Activated T-cell treated with anti-CD3 and anti-CD28 coated beads, Interleukin-2, amount 50 U/mL, for 24 hours (primary cell): ENCODE measurements at regions not wholly inside any gene's neighbourhood (a gene's known extent, or its start where the extent isn't known, plus 50 kb on each side); places are given as distances from the start of the nearest gene placed in this dataset.
"Not testable (repeated sequence)": the region's sequence is repeated elsewhere in the genome, so short reads cannot be mapped to it uniquely, and the experiment has no call there.

Experiments
- DNase-seq: peaks from one replicate; pipeline ENCODE4 v3.0.0-alpha.2; 2020
- H3K27ac Mint-ChIP-seq: 2 replicates; pipeline ENCODE4 v1.8.0; 2020; ENCODE audit warnings: mild to moderate bottlenecking, mixed read lengths
- H3K27me3 Mint-ChIP-seq: 2 replicates; pipeline ENCODE4 v1.8.0; 2020; ENCODE audit warnings: mixed read lengths
- H3K36me3 Mint-ChIP-seq: 2 replicates; pipeline ENCODE4 v1.8.0; 2020; ENCODE audit warnings: low read depth, mixed read lengths
- H3K4me1 Mint-ChIP-seq: 2 replicates; pipeline ENCODE4 v1.8.0; 2020; ENCODE audit warnings: low read depth, mixed read lengths
- H3K4me3 Mint-ChIP-seq: 2 replicates; pipeline ENCODE4 v1.8.0; 2020; ENCODE audit warnings: mild to moderate bottlenecking, moderate library complexity, mixed read lengths
- H3K9me3 Mint-ChIP-seq: 2 replicates; pipeline ENCODE4 v1.8.0; 2020; ENCODE audit warnings: mixed read lengths

DNA sequence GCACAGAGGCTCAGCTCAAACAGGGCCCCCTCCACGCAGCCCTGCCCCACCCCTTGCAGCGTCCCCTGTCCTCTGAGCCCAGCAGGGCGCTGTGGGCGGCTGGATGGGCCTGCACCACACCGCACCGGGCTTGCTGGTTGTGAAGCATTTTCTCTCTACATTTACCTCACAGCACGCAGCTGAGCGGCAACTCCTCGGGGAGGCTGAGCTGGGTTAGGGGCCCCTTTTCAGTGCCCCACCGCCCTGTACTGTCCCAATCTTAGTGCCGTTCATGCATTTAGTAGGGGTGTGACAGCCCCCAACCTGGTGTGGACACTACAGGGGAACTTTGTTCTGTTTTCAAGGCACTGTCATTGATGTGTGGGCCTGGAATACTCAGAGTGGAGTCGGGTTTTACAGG lies 97.7 kb downstream of the TNFRSF13B start:
- not testable (repeated sequence) for H3K4me1 Mint-ChIP-seq, H3K27ac Mint-ChIP-seq, H3K4me3 Mint-ChIP-seq, H3K9me3 Mint-ChIP-seq, DNase-seq, H3K36me3 Mint-ChIP-seq, H3K27me3 Mint-ChIP-seq

DNA sequence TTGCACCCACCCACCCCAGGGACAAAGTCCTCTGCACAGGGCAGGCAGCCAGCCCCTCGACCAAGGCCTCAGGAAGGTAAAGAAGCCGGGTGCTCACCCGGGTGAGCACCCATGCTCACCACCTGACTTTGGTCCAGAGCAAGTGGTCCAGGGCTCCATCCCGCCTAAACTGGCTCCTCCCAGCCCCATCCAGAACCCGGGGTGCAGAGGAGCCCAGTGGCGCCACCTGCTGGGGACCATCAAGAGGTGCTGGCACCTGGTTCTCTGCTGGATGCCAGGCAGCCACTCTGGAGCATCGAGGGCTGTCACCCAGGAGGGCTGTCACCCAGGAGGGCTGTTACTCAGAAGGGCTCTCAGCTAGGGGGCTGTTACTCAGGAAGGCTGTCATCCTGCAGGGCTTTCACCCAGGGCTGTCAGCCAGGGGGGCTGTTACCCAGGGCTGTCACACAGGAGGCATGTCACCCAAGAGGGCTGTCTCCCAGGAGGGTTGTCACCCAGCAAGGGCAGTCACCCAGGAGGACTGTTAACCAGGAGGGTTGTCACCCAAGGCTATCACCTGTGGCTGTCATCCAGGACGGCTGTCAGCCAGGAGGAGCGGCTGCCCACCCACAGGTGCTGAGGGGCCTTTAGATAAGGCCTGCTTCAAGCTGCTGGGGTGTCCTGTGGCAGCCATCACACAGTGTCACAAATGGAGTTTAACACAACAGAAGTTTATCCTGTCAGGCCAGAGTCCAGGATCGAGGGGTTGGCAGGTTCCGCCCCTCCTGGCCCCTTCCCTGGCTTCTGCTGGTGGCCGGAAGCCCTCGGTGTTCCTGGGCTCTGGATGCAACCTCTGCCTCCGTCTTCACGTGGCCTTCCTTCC lies 98.5 kb downstream of the TNFRSF13B start:
- Mint-ChIP-seq H3K9me3 (no peaks in the 10 kb centered on the region), H3K4me1 (no peaks in the 10 kb centered on the region), H3K27me3 (no peaks in the 10 kb centered on the region), H3K27ac (no peak overlapping the region), H3K4me3 (no peak overlapping the region), H3K36me3 (no peaks in the 10 kb centered on the region)
- peak; percentile 58 for DNase-seq

DNA sequence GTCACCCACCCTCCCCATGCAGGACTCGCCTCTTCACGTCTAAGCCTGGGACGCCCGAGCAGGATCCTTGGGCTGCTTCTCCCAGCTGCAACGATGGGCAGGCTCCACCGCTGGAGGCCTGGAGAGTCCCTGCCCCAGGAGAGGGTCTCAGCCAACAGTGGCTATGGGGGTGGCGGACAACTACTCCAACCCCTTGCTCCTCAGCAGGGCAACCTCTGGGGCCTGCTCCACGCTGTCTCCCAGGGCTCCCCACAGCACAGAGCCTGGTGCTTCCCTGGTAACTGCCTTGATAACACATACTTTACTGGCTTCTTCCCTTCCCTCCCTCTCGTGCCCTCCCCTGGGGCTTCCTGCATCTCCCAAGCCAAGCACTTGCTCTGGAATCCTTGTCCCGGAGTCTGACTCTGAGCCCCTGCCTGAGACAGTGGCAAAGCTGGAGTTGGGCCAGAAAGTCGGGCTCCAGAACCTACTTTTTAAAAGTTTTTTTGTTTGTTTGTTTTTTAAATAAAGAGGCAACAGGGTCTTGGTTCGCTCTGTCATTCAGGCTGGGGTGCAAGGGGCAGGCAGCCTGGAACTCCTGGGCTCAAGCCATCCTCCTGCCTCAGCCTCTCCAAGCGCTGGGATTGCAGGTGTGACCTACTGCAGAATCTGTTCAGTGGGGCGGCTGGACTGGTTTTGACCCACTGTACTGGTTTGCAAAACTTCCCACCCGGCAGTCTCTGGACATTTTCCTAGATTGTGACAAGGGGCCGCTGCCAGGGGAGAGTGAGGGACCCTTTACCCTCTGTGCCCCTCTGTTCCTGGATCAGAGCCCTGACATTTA lies 99.4 kb downstream of the TNFRSF13B start:
- H3K36me3 Mint-ChIP-seq, result no peaks in the 10 kb centered on the region
- H3K4me1 Mint-ChIP-seq, result no peaks in the 10 kb centered on the region
- H3K27ac Mint-ChIP-seq, result no peak overlapping the region
- no peak for DNase-seq
- H3K27me3 Mint-ChIP-seq, result no peaks in the 10 kb centered on the region
- H3K9me3 Mint-ChIP-seq, result no peaks in the 10 kb centered on the region
- no peak overlapping the region for H3K4me3 Mint-ChIP-seq

DNA sequence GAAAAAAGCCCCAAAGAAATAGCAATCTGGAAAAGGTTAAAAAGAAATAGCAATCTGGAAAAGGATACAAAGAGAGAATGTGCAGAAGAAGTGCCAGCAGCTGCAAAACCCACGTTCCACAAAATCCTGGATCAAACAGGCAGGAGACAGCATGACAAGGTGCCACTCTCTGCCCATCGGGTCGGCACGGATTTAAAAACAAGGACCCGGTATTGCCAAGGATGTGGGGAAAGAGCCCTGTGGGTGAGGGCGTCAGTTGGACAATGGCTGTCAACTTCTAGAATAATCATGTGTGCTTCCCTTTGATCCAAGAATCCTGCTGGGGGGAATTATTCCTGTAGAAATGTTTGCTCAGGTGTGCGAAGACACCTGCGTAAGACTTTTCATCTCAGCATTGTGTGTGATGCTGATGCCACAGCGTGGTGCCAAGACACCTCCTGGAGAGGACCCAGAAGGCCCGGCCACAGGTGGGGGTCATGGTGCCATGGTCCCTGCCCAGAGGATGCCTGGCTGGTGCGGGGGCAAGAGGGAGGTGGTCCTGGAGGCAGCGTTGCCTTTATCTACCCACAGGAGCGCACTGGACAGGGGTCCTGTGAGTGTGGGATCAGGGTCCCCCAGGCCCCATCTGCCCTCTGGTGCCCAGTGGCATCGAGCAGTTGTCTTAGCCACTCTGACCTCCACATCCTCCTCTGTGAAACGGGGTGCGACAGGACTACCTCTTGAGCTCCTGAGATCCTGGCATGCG lies 100.3 kb downstream of the TNFRSF13B start:
- H3K36me3 Mint-ChIP-seq, DNase-seq: not testable (repeated sequence)

DNA sequence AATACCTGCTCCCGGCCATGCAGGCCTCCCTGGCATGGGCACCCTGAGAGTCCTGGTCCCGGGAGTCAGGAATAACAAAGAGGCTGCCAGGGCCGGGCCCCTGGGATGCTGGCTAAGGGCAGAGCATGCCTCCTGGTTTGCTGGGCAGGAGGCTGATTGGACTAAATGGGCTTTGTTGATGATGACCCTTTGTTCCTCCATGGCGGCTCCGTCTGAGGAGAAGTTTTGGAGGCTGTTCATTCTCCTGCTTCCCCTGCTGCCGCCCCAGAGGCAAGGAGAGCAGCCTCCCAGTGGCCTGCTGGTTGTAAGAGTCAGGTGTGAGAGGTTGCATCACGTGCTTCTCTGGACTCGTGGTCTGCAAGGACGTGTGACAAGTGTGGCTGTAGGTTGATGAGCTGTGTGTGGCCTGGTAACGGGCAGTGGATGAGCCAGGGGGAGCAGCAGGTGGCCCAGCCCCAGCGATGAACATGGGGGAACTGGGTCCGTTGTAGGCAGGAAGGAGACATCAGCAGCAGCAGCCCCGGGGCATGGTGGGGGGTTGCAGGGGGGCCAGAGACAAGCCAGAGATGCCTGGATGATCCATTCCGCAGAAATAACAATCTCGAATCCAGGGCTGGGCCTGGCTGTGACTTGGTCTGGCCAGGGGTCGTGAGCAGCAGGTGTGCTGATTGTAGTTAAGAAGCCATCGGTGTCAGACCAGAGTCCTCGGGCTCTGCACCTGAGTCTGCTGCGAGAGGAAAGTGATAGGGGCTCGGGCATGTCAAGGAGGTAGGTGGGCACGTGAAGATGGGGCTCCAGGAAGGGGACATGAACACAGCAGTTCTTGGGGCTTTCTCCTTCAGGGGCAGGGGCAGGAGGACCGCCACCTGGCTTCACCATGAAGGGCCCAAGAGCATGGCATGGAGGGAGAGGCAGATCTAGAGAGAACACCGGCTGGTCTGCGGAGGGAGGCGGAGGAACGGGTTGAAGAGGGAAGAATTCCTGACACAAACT lies 101.4 kb downstream of the TNFRSF13B start:
- Mint-ChIP-seq H3K4me3 (no peak overlapping the region), H3K27me3 (no peaks in the 10 kb centered on the region), H3K4me1 (no peaks in the 10 kb centered on the region), H3K9me3 (no peaks in the 10 kb centered on the region), H3K36me3 (no peaks in the 10 kb centered on the region), H3K27ac (no peak overlapping the region)
- no peak for DNase-seq

More for the DNA sequence above, 100.3 kb downstream of the TNFRSF13B start:
- H3K4me1 Mint-ChIP-seq, H3K9me3 Mint-ChIP-seq, H3K27ac Mint-ChIP-seq, H3K27me3 Mint-ChIP-seq, H3K4me3 Mint-ChIP-seq: not testable (repeated sequence)

DNA sequence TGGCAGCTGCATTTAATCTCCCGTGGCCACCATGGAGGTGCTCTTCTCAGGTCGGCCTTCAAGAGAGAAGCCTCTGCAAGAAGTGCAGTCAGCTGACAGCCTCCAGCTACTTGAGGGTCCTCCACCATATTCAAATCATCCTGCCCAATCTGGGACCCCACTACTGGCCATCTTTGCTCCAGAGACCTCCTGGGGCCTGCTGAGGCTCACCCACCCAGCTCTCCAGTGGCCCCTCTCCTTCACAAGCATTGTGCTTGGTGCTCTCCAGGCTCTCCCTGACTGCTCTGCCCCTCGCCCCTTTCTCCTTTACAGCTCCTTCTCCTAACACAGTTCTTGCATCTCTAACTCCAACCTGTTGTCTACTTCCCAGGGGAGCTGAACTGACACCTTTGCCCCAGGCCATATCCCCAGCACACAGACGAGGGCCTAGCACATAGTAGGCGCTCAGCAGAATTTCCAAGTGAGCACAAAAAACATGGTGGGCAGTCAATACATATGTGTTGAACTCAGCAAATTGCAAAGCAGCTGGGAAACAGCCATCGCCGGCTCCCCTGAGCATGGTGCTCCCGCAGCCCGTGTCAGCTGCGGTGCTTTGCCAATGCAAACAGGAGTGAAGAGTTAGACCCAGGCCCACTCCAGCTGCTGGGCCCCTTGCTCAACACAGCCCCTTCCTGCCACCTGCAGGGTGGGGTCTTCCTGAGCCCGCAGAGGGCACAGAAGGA lies 102.2 kb downstream of the TNFRSF13B start:
- not testable (repeated sequence) for DNase-seq, H3K9me3 Mint-ChIP-seq, H3K36me3 Mint-ChIP-seq, H3K4me3 Mint-ChIP-seq, H3K27ac Mint-ChIP-seq, H3K27me3 Mint-ChIP-seq, H3K4me1 Mint-ChIP-seq

DNA sequence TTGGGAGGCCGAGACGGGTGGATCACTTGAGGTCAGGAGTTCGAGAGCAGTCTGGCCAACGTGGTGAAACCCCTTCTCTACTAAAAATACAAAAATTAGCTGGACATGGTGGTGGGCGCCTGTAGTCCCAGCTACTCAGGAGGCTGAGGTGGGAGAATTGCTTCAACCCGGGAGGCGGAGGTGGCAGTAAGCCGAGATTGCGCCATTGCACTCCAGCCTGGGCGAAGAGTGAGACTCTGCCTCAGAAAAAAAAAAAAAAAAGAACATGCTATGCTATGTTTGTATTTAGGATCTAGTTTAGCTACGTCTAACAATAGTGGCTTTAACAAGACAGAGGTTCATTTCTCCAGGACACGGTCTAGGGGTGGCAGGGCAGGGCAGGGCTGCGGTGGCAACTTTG lies 103.3 kb downstream of the TNFRSF13B start:
- H3K4me3 Mint-ChIP-seq, H3K27ac Mint-ChIP-seq, H3K4me1 Mint-ChIP-seq, H3K9me3 Mint-ChIP-seq, DNase-seq, H3K27me3 Mint-ChIP-seq, H3K36me3 Mint-ChIP-seq: not testable (repeated sequence)

DNA sequence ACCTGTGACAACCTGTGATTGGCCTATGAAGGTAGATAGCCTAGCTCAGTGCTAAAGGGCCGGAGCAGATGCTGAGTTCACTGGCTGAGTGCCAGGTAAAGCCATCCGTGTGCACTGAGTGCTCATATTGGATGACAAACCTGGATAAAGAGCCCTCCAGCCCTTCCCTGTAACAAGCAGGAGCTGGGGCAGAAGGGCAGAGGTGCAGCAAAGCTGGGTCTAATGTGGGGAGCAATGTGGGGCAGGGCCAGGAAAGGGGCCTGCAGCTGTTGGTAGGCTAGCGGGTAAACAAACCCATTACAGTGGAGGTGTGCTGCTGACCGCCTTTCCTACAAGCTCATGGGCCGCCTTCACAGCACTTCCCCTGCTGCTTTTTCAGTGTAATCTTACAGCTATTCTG lies 104.4 kb downstream of the TNFRSF13B start:
- H3K9me3 Mint-ChIP-seq, H3K4me3 Mint-ChIP-seq, DNase-seq, H3K4me1 Mint-ChIP-seq, H3K27ac Mint-ChIP-seq, H3K36me3 Mint-ChIP-seq, H3K27me3 Mint-ChIP-seq: not testable (repeated sequence)

DNA sequence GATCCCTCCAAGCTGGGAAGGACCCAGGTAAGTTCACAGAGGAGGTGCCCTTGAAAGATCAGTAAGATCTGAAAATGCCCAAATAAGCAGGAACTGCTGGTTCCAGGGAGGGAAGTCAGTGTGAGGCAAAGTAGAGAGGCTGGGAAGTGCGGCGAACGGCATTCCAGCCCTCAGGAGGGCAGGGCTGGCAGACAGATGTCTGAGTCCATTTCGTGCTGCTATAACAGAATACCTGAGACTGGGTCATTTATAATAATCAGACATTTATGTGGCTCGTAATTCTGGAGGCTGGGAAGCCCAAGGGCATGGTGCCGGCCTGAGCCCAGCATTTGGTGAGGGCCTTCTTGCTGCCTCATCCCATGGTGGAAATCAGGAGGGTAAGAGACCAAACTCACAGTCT lies 105.1 kb downstream of the TNFRSF13B start:
- H3K9me3 Mint-ChIP-seq, H3K36me3 Mint-ChIP-seq, H3K27me3 Mint-ChIP-seq, H3K4me3 Mint-ChIP-seq, H3K4me1 Mint-ChIP-seq, DNase-seq, H3K27ac Mint-ChIP-seq: not testable (repeated sequence)

DNA sequence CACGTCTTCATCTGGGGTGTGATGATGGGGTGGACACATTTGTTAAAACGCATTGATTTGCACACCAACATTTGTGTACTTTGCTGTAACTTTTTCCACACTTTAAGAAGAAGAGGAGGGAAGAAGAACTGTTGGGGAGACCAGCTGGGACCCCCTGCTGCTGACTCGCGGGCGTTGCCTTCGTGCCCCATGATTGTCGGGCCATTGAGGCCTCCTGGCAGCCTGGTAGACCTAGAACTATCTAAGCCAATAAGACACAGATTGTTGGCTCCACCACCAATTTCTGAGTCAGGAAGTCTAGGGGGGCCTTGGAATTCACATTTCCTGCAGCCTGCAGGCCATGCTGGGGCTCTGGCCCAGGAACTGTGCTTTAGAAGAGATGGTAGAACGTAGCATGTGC lies 105.5 kb downstream of the TNFRSF13B start:
- no peak overlapping the region for H3K27ac Mint-ChIP-seq
- no peak for DNase-seq
- no peaks in the 10 kb centered on the region for H3K36me3 Mint-ChIP-seq
- H3K4me1 Mint-ChIP-seq, result no peaks in the 10 kb centered on the region
- H3K27me3 Mint-ChIP-seq, result no peaks in the 10 kb centered on the region
- H3K9me3 Mint-ChIP-seq, result no peaks in the 10 kb centered on the region
- no peak overlapping the region for H3K4me3 Mint-ChIP-seq

DNA sequence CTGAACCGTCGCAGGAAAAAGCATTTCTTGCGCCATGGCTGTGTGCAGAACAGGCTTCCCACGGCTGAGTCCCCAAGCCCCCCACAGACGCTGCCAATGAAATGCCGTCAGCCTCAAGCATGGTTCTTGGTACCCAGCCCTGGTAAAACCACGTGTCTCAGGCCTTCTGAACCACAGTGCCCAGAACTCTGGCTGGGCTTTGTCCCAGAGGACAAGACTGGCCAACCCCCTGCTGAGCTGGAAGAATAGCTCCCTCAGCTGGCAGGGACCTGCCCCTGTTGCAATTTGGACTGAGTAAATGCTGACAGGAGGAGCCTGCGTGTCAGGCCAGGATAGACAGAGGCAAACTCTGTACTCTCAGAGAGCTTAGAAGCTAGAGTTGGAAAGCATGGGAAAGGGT lies 106.2 kb downstream of the TNFRSF13B start:
- H3K36me3 Mint-ChIP-seq, H3K27ac Mint-ChIP-seq, H3K9me3 Mint-ChIP-seq, H3K27me3 Mint-ChIP-seq, H3K4me3 Mint-ChIP-seq, H3K4me1 Mint-ChIP-seq, DNase-seq: not testable (repeated sequence)

DNA sequence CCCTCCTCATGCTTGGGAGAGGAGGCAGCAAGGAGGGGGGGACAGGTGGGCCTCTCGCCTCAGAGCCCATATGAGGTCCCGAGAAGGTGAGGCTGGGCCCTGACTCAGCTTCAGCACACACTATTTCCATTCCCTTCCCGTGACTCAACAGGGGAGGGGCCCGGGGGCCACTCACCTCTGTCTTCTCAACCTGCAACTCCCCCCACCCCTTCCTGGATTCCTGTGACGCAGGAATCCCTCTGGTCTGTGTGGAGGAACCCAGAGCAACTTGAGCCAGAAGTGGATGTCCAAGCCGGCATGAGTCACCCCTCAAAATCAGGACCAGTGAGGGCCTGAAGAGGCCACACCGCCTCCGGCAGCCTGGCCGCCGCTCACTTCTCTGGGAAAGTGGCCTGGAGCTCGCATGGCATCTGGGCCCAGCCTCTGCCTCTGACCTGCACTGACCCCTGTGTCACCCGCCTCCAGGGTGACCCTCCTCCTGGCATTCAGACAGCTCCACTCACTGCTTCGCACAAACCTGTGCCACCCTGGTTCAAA lies 106.8 kb downstream of the TNFRSF13B start:
- H3K9me3 Mint-ChIP-seq, H3K27ac Mint-ChIP-seq, H3K27me3 Mint-ChIP-seq, H3K36me3 Mint-ChIP-seq, H3K4me3 Mint-ChIP-seq, H3K4me1 Mint-ChIP-seq, DNase-seq: not testable (repeated sequence)

DNA sequence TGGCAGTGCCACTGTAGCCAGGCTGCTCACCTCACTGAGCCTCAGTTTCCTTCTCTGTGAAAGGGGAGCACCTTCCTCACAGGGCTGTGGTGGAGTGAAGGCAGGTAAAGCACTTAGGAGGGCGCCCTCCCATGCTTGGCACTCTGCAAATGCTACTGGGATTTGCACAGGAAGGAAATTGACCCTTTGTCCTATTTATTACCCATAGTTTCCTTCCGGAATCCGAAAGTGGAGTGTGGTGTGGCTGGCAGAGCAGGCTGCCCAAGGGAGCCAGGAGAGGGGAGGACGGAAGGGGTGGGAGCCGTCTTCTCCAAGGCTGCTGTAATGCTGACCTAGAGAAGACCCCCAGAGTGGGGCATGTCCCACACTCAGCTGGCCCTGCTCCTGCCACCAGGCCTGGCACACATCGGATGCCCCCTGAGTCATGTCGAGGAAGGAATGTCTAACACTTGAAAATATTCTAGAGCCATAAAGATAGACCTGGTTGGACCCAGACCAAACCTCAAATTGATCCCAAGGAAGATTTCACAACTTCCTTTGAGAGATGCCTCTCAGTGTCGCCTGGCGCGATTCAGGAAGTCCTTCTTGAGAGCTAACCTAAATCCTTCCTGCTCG lies 107.3 kb downstream of the TNFRSF13B start:
- not testable (repeated sequence) for H3K36me3 Mint-ChIP-seq, H3K9me3 Mint-ChIP-seq, H3K27me3 Mint-ChIP-seq, H3K27ac Mint-ChIP-seq, H3K4me1 Mint-ChIP-seq, H3K4me3 Mint-ChIP-seq, DNase-seq
